ENCODE measurements at regions not wholly inside any gene's neighbourhood (a gene's known extent, or its start where the extent isn't known, plus 50 kb on each side); places are given as distances from the start of the nearest gene placed in this dataset.
"Not testable (repeated sequence)": the region's sequence is repeated elsewhere in the genome, so short reads cannot be mapped to it uniquely, and the experiment has no call there.

DNA sequence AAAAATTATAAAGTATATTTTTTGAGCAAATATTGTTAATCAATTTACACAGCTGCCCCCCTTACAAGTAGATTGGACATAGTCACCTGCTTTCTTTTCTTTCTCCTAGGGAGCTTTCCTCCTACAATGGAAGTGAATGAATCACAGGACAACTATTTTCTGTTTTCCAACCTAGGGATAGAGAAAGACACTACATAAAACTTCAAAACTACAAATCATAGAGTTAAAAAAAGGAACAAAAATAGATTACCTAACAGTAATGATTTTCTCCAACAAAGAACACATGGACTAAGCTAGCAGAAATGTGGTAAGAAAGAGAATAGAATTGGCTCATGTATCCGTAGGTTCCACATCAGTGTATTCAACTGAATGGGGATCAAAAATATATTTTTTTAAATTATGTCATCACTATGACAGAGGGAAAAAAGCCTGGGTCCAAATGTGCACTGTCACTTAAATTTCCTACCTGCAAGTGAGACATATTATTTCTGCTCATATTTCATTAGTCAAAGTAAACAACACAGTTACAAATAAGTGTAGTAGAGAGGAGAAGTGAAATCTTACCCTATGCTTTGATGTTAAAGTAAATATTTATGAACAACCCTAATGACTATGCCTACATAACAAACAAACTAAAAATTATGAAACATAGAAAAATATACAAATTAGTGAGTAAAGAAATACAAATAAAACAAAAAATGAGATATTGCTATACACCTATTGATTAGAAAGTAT is 756.7 kb downstream of the SOCS6 start:
- ATAC-seq: no peak

DNA sequence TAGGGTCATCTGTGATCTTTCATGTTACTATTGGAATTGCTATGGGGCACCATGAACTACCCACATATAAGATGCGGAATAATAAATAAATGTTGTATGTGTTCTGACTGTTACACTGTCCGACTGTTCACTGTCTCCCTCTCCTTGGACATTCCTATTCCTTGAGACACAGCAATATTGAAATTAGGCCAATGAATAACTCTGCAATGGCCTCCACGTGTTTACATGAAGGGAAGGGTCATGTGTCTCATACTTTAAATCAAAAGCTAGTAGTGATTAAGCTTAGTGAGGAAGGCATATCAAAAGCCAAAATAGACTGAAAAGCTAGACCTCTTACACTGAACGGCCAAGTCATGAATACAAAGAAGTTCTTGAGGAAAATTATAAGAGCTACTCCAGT is 751.3 kb downstream of the SOCS6 start:
- ATAC-seq: no peak

DNA sequence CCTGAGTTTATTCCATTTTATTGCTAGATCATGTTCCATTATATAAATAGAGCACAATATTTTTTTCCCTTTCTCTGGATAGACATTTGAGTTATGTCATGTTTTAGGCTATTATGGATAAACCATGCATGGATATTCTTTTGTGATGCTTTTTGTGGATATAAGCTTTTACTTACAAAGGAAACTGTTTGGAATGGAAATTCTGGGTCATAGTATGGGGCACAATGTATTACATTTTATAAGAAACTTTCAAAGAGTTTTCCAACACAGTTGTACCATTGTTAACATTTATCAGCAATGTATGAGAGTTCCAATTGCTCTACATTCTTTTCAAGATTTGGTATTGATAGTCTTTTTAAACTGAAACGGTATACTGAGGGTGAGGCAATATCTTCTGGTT is 749.4 kb downstream of the SOCS6 start:
- no peak for ATAC-seq

DNA sequence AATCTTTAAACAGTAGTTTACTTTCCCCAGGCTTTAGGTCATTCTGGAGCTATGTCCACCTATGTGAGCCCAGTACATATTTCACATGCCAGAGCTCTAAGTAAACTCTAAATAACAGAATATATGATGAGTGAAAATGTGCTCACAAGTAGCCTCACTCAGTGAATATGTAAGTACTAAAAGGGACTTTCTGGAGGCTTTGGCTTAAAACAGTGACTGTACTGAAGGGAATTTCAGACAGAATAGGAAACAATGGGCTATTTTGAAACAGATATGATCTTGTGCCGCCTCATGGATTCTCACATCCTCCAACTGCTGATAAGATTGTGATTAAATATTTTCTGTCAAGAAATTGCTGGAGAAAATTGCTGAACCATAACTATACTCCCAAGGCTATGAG is 747.9 kb downstream of the SOCS6 start:
- no peak for ATAC-seq

DNA sequence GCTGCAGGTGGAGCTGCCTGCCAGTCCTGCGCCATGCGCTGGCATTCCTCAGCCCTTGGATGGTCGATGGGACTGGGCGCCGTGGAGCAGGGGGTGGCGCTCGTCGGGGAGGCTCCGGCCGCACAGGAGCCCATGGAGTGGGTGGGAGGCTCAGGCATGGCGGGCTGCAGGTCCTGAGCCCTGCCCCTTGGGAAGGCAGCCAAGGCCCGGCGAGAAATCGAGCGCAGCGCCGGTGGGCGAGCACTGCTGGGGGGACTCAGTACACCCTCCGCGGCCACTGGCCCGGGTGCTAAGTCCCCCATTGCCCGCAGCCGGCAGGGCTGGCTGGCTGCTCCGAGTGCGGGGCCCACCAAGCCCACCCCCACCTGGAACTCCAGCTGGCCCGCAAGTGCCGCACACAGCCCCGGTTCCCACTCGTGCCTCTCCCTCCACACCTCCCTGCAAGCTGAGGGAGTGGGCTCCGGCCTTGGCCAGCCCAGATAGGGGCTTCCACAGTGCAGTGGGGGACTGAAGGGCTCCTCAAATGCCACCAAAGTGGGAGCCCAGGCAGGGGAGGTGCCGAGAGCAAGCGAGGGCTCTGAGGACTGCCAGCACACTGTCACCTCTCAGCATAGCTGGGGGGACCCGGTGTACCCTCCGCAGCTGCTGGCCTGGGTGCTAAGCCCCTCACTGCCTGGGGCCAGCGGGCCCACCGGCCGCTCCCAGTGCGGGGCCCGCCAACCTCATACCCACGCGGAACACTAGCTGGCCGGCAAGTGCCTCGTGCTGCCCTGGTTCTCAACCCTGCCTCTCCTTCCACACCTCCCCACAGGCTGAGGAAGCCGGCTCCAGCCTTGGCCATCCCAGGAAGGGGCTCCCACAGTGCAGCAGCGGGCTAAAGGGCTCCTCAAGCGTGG is 742.7 kb downstream of the SOCS6 start:
- not testable (repeated sequence) for ATAC-seq

DNA sequence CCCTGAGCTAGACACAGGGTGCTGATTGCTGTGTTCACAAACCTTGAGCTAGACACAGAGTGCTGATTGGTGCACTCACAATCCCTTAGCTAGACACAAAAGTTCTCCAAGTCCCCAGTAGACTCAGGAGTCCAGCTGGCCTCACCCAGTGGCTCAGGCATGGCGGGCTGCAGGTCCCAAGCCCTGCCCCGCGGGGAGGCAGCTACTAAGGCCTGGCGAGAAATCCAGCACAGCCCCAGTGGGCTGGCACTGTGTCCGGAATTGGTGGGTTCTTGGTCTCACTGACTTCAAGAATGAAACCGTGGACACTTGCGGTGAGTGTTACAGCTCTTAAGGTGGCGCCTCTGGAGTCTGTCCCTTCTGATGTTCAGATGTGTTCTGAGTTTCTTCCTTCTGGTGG is 741.2 kb downstream of the SOCS6 start:
- not testable (repeated sequence) for ATAC-seq

DNA sequence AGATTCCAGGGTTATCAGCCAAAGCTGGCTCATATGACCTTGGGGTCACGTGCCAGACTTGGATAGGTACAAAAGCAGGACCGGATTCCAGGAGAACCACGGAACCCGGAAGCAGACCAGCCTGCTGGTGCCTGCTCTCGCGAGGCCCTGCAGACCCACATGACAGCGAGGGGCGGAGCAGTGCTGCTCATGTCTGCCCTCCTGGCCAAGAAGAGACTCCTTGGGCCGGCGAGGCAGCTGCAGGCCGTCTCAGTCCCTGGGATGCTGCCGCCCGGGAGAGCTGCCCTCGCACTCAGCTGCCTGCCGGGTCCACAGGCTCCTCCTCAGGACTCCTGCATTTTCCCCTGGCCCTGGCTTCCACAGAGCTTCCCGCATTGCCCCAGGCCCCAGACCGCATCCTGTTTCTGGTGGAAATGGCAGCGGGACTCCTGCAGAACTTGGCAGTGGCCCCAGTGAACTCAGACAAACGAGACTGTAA is 739.5 kb downstream of the SOCS6 start:
- no peak for ATAC-seq

DNA sequence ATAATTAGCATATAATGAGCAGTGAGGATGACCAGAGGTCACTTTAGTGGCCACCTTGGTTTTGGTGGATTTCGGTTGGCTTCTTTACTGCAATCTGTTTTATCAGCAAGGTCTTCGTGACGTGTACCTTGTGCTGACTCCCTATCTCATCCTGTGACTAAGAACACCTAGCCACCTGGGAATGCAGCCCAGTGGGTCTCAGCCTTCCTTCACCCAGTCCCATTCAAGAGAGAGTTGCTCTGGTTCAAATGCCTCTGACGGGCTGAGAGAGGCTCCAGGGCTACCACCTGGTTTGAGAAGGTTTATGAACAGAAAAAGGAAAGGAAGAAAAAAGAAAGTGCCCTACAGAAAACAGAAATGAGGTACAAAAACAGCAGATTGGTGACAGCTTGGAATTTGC is 738.7 kb downstream of the SOCS6 start:
- no peak for ATAC-seq

DNA sequence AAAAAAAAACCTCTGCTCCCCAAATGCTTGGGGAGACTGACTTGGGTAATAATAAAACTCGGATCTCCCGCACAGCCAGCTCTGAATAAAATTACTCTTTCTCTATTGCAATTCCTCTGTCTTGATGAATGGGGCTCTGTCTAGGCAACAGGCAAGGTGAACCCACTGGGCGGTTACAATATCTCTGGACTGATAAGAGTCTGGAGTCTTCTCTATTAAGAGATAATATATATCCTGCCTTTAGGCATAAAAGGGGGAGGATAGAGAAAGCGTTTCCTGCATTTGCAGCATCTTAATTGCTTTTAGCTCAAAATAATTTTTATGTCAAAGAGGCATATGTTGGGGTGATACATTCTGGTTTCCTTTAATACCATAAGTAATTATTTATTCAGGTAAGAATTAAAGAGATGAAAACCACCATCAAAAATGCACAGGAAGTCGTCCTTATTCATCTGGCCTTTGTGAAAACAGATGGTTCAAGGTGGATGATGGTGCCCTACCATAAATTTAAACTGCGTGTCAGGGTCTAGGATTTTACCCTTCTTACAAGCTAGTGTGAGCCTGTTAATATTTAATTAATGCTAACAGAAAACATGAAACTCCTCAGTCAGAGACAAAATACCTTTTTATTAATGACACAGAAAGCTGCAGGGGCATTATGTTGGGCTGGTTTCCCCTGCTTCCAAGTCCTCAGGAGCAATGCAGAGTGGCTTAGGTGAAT is 736.8 kb downstream of the SOCS6 start:
- ATAC-seq: no peak

DNA sequence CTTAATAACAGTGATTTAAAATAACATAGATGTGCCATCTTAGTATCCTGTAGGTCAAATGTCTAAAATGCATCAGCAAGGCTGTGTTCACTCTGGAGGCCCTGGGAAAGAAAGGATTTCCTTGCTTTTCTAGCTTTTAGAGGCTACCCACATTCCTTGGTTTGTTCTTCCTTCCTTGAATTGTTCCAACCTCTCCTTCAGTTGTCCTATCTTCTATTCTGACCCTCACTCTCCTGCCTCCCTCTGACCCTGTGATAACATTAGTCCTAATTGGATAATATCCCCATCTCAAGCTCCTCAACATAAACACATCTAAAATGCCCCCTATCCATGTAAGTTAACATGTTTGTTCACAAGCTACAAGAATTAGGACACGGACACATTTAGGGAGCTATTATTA is 733.5 kb downstream of the SOCS6 start:
- ATAC-seq: no peak

DNA sequence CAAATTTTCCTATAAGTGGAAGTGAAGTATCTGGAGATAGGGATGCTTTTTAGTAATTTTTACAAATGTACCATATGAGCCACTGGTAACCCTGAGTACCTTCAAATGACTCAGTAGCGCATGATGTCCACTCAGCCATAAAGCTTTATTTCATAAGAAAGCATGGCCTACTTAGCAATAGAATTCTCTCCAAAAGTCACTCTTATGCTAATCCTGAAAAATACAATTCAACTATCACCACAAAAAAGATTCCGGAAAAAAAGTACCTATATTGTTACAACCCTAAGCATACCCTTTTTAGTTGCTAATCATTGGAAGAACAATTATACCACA is 732.2 kb downstream of the SOCS6 start:
- ATAC-seq: no peak

DNA sequence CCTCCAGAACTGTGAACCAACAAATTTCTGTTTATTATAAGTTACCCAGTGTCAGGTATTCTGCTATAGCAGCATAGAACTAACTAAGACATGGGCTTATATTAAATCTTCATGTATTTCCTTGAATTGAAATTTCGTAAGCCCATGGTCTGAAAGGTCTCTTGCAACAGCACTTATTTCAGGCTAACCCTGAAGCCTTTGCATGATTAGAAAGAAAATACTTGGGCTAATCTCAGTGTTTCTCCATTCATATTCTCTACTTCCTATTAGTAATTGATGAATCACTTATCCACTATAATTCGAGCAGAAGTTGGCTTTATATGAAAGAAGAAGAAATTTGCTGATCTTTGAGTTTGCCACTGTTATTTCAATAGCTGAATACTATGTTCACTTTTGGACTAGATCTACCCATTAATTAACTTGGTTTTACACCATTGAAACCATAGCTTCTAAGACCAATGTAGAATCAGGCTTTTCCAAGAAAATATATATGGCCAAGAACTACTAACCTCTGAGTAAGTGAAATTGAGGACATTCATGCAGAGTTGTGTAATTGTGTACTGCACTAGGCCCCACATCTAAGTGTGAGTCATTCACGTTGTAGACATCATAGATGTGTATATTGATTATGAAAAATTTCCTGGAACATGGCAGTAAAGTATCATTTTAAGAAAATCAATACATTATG is 731.6 kb downstream of the SOCS6 start:
- ATAC-seq: no peak

DNA sequence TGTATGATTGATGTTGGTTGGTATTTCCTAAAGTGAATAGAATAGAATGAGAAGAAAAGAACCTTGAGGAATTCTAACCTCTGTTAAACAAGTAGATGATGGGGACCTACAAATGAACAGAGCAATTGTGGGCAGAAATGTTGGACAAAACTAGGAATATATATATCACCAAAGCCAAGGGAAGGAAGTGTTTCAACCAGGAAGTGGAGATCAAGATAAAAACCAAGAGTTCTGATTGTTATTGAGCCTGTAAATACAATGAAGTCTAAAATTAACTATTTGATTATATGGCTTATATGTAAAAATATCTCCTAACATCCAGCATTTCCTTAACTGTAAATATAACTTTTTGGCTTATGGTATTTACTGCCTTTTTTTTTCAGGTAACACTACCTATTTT is 730.0 kb downstream of the SOCS6 start:
- no peak for ATAC-seq

DNA sequence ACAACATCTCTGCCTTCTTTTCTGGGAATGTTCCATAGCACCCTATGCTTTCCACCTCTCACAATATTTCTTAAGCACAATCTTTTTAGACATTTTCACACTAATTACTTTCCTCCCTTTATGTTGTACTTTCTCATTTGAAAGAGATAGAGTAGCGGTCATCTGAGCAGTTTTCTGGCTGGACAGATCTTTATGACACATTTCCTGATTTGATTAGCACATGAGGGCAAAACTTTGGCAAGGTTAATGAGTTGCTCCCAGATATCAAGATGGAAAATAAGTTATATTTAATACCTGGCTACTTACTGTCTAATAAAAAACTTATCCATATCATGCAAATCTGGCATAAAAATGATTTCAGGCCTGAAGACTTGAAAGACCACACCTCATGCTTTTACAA is 723.9 kb downstream of the SOCS6 start:
- no peak for ATAC-seq

DNA sequence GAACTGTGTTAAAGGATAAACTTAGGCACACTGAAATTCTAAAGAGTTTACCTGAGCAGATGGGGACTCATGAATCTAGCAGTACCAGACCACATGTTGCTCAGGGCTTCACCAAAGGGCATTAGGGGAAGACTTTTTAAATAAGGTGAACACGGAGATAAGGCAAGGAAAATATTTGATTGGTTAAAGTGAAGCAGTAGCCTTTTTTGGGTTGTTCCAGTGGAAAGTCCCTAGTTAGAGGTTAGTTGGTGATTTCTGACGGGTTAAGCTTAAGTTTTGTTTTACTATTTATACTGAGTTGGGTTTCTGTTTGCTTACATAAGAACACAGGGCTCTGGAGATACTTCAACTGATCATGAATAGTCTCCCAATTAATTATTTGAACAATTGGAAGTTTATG is 722.5 kb downstream of the SOCS6 start:
- ATAC-seq: no peak

DNA sequence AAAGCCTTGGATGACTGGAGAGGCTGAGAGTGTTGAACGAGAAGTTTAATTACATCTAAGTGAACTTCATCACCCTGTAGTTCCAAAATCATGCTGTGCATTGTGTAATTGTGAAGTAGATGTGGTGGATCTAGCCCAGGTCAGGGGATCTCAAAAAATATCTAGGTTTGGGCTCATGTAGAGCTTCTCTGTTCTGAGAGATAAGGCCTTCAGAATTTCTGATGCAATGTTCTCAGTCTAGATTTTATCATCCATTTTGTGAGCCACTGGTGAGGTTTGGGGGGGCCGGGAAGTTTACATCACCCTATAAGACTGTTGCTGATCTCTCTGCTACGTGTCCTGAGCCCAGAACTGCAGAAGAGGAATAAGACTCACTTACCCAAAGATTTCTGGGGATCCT is 719.4 kb downstream of the SOCS6 start:
- ATAC-seq: no peak

DNA sequence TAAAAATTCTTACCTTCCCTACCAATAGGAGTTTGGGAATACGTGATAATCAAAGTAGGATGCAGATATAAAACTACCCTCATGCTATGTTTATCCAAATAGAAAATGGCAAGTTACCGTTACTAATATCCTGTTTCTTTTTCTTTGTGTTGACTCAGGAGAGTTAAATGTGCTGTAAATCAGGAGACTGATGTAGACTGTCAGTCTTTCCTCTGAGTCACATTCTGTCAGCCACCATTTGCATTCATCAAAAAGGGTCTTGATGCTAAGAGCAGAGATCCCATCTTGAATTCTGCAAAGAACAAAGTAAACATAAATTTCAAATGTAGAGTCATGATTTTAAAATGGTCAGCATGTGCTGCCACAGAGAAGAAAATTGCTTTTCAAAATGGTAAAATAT is 712.8 kb downstream of the SOCS6 start:
- ATAC-seq: no peak

DNA sequence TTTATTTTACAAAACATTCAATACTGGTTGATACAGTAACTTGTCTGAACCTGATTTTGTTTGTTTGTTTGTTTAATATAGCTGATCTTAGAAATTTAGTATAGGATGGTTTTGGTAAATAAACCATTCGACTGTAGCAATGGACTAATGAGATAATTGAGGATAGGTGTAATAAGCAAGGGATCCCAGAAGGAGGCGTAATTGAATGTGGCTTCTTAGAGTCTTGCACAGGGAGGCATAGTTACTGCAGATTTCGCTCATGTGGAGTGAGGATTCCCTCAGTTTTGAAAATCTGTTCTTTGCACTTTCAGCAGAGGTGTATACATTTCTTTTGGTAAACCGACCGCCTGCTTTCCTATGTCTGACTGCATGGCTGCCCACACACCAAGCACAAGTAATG is 709.6 kb downstream of the SOCS6 start:
- no peak for ATAC-seq

DNA sequence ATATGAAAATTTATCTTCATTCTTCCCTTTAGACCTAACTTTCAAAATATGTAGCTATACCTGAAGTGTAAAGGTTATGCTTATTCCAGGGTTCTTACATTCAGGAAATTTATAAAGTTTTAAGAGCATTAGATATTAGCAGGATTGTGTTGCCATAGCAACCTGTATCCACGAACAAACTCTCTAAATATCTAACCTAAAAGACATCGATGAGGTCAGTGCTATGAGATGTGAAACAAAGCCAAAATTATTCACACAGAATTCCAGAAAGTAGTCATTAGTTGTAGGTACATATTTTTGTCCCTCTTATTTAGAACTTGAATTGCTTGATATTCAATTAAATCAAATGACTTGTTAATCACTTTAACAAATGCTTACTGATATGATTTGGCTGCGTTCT is 705.3 kb downstream of the SOCS6 start:
- no peak for ATAC-seq

DNA sequence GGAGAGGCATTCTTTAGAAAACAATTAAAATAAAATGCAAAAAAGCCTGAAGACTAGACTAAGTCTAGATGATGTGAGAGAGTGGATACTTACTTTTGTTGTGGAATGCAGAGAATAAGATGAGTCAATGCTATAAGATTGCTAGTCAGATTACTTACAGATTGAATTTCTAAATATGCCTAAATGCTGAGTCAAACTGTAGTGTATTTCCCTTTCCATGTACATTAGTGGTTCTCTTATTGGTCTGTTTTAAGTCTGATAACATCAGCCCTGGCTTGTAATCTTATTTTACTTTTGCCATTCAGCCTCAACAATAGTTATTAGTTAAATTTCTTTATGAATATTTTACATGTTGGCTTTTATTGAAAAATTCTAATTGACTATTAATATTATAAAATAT is 702.7 kb downstream of the SOCS6 start:
- no peak for ATAC-seq

DNA sequence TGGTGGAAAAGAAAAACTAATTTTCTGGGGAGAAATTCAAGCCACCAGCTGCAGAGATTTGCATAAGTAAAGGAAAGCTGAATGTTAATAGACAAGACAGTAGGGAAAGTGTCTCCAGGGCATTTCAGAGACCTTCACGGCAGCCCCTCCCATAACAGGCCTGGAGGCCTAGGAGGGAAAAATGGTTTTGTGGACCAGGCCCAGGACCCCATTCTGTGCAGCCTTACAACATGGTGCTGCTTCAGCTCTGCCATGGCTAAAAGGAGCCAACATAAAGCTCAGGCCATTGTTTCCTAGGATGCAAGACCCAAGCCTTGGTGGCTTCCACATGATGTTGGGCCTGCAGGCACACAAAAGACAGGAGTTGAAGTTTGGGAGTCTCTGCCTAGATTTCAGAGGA is 697.1 kb downstream of the SOCS6 start:
- ATAC-seq: no peak

DNA sequence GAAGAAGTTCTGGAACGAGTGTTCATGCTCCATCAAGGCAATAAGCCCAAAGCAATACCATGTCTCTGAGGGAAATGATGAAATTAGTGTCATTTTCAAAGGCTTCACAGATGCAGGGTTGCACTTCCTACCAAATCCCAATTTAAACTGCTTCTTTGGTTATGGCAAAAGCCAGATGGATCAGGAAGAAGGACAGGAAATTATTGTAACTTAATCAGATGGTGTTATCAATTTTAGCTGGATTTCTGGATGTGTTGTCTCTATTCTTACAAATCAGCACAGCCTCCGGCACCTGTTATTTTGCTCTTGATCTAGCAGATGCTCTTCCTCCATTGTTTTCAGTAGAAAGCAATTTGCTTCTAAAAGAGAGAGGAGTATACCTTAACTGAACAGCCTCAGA is 693.4 kb downstream of the SOCS6 start:
- no peak for ATAC-seq
